Stomach (tissue), 8 donors: ENCODE measurements at regions not wholly inside any gene's neighbourhood (a gene's known extent, or its start where the extent isn't known, plus 50 kb on each side); places are given as distances from the start of the nearest gene placed in this dataset.

Experiments used
- DNase-seq, 2 donors: peaks; one replicate each; pipeline versions ENCODE4 v3.0.0 to v3.0.0-alpha.2; 2013 to 2019
- H3K27ac ChIP-seq, 5 donors: fragments of 200-600 bp in 4 of 5; sonication (generic) in 4 of 5; one replicate each; pipeline ENCODE4 v1.5.1; 2013 to 2019; ENCODE audit warnings: mild to moderate bottlenecking in 1 of 5, moderate library complexity in 1 of 5
- H3K27me3 ChIP-seq, 3 donors: fragments of 200-600 bp; sonication (generic); one replicate each; pipeline ENCODE4 v1.5.1; 2017 to 2019; ENCODE audit warnings: mixed run types in 1 of 3
- H3K36me3 ChIP-seq, 4 donors: fragments of 200-600 bp; sonication (generic); 1 replicate in 3 of 4; 2 replicates in 1 of 4; pipeline ENCODE4 v1.5.1; 2016 to 2019
- H3K4me1 ChIP-seq, 4 donors: fragments of 200-600 bp; sonication (generic); one replicate each; pipeline ENCODE4 v1.5.1; 2016 to 2019
- H3K4me3 ChIP-seq, 4 donors: fragments of 200-600 bp; sonication (generic) in 3 of 4; one replicate each; pipeline ENCODE4 v1.5.1; 2016 to 2019; ENCODE audit warnings: mild to moderate bottlenecking in 1 of 4
- H3K9me3 ChIP-seq, 4 donors: fragments of 200-600 bp; sonication (generic); one replicate each; pipeline ENCODE4 v1.5.1; 2016 to 2019
- EP300 ChIP-seq: sonication (generic); formaldehyde crosslinking; IDR thresholded peaks from one replicate; pipeline ENCODE4 v1.6.1; 2017; ENCODE audit warnings: antibody characterized with exemption
- POLR2A ChIP-seq, 4 donors: fragments of 450-650 bp; IDR thresholded peaks; one replicate each; pipeline ENCODE4 v1.6.1; 2016; ENCODE audit warnings: antibody characterized with exemption in 4 of 4, control low read depth in 2 of 4, mild to moderate bottlenecking in 1 of 4, moderate library complexity in 1 of 4
- POLR2AphosphoS5 ChIP-seq, 3 donors: sonication (generic); formaldehyde crosslinking; IDR thresholded peaks; one replicate each; pipeline ENCODE4 v1.6.1; 2016; ENCODE audit warnings: antibody characterized with exemption in 3 of 3
- WGBS, 5 donors: extraction: QIAGEN DNeasy Blood & Tissue Kit in 3 of 5; methylation state at CpG; one replicate each; pipeline versions ENCODE4 v1.1.5 to v1.1.7; 2013 to 2018; 5-methylcytosine and 5-hydroxymethylcytosine counted together
- intact Hi-C: fragments of 100-400 bp; cut with DNase I; formaldehyde crosslinking; loops from one replicate; pipeline ENCODE4 v1.15.1; 2023; ENCODE audit warnings: low total_unique reads
- TF ChIP-seq, protein P1 (sequence below), 7 experiments: fragments of 450-650 bp in 4 of 7; fragments of 200-600 bp in 3 of 7; sonication (generic) in 3 of 7; IDR thresholded peaks; one replicate each; pipeline ENCODE4 v1.5.1; 2016 to 2019; ENCODE audit warnings: antibody characterized with exemption in 7 of 7, control low read depth in 2 of 7, mild to moderate bottlenecking in 1 of 7
- donor health status: healthy with polysubstance abuse.
- donor health status: Bipolar disorder and iron deficiency.
- donor health status: healthy.

DNA sequence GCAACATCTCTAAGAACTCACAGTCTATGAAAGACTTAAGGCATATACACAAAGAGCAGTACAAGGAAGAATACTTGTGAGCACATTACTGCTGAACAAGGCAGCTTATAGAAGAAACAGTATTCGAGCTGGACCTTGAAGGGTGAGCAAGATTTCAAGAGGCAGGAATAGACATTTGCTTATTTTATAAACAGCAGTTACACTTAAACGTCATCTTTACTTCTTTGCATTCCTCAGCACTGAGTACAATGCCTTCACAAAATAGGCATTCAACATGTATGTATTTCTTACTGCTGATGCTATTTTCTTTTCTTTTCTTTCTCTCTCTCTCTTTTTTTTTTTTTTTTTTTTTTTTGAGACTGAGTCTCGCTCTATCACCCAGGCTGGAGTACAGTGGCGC, 205.8 kb downstream of the ZIC4 start:
- no peak overlapping the region for H3K27ac ChIP-seq
- DNase-seq: no peak
- no peaks in the 10 kb centered on the region for H3K27me3 ChIP-seq
- 69 to 80% (median 76%) methylated on average over 4 of the region's 4 CpGs for WGBS, 5 donors
- H3K9me3 ChIP-seq: no peaks in the 10 kb centered on the region
- no peaks in the 10 kb centered on the region for H3K4me1 ChIP-seq
- no peaks in the 10 kb centered on the region for H3K36me3 ChIP-seq
- intact Hi-C loops: no loop called here
- no peak overlapping the region for H3K4me3 ChIP-seq
- TF ChIP-seq, protein P1, sequence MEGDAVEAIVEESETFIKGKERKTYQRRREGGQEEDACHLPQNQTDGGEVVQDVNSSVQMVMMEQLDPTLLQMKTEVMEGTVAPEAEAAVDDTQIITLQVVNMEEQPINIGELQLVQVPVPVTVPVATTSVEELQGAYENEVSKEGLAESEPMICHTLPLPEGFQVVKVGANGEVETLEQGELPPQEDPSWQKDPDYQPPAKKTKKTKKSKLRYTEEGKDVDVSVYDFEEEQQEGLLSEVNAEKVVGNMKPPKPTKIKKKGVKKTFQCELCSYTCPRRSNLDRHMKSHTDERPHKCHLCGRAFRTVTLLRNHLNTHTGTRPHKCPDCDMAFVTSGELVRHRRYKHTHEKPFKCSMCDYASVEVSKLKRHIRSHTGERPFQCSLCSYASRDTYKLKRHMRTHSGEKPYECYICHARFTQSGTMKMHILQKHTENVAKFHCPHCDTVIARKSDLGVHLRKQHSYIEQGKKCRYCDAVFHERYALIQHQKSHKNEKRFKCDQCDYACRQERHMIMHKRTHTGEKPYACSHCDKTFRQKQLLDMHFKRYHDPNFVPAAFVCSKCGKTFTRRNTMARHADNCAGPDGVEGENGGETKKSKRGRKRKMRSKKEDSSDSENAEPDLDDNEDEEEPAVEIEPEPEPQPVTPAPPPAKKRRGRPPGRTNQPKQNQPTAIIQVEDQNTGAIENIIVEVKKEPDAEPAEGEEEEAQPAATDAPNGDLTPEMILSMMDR (IDR thresholded peaks at IDR 0.05): no peak
- no peak for TF ChIP-seq POLR2A (IDR thresholded peaks at IDR 0.05)
- TF ChIP-seq EP300: no peak
- no peak for TF ChIP-seq POLR2AphosphoS5 (IDR thresholded peaks at IDR 0.05)

DNA sequence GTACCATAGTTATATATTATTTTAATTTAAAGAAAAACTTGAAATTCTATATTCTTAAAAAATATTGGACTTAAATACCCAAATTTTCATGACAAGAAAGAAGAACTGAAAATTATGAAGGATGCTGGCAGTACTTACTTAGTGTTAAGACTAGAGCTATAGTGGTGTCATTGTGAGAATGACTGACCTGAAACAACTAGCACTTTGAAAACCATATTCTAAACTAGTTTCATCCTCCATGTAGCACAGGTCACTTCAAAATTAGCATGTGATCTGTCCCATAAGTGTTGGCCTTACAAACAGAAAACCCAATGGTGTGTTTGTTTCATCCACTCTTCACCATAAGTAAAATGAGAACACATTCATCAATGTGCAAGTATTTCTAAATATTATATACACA, 208.6 kb downstream of the ZIC4 start:
- Histone ChIP-seq H3K27me3 (no peaks in the 10 kb centered on the region), H3K9me3 (no peaks in the 10 kb centered on the region), H3K27ac (no peak overlapping the region), H3K4me3 (no peak overlapping the region), H3K4me1 (no peaks in the 10 kb centered on the region), H3K36me3 (no peaks in the 10 kb centered on the region)
- DNase-seq: no peak
- intact Hi-C loops: no loop called here
- no peak for TF ChIP-seq POLR2A (IDR thresholded peaks at IDR 0.05)

DNA sequence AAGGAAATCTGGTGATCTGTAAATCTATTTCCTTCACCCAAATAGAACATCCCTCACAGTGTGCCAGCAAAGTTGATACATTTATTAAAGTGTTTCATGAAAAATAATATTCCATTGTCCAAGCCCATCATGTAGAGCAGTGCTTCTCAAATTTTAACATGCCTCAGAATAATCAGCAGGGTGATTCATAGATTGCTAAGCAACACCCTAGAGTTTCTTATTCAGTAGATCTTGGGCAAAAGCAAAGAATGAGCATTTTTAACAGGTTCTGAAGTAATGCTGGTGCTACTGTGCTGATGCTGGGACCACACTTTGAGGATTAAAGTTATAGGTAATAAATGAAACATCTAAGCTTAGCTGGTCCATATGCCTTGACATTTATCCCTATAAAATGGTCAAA, 210.5 kb downstream of the ZIC4 start:
- Histone ChIP-seq H3K4me3 (no peak overlapping the region), H3K27me3 (no peaks in the 10 kb centered on the region), H3K36me3 (no peaks in the 10 kb centered on the region), H3K27ac (no peak overlapping the region), H3K4me1 (no peaks in the 10 kb centered on the region), H3K9me3 (no peaks in the 10 kb centered on the region)
- DNase-seq: no peak
- intact Hi-C loops: no loop called here
- TF ChIP-seq EP300 (no peak), POLR2AphosphoS5 (IDR thresholded peaks at IDR 0.05) (no peak), POLR2A (IDR thresholded peaks at IDR 0.05) (no peak)
- TF ChIP-seq, protein P1 (IDR thresholded peaks at IDR 0.05): no peak

DNA sequence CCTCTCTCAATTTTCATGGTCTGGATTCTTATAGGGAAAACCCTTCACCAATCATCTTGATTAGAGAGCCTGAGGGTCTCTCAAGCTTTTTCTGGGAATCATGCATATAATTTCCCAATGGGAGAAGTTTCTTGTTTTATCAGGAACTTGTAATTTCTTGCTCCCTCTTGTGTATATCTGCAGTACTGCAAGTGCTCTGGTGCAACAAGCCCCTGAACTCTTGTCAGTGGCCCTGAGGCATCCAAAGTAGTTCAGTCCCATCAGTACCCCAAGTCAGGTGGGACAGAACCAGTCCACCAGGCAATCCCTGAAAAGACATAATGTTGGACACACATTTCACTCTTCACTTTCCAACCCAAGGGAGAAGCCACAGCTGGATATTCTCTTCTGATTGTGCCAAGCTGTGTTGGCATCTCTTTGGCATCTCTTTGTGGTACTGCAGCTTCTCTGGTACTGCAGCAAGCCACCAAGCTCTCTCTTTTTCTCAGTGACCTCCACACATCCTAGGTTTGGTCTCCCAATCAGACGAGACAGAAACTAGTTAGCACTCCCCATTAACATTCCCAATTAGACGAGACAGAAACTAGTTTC, 214.5 kb downstream of the ZIC4 start:
- H3K27me3 ChIP-seq: no peaks in the 10 kb centered on the region
- no peaks in the 10 kb centered on the region for H3K9me3 ChIP-seq
- intact Hi-C loops: no loop called here
- no peak overlapping the region for H3K27ac ChIP-seq
- DNase-seq: peak in 1 of 2 donors; percentile 62
- no peak overlapping the region for H3K4me3 ChIP-seq
- H3K4me1 ChIP-seq: no peaks in the 10 kb centered on the region
- WGBS, 5 donors: 50 to 73% (median 67%) methylated on average over 2 of the region's 2 CpGs
- no peaks in the 10 kb centered on the region for H3K36me3 ChIP-seq
- TF ChIP-seq POLR2AphosphoS5 (IDR thresholded peaks at IDR 0.05): no peak
- TF ChIP-seq, protein P1 (IDR thresholded peaks at IDR 0.05): peak in 5 of 7 experiments; percentile 11 to 72 (median 50)

DNA sequence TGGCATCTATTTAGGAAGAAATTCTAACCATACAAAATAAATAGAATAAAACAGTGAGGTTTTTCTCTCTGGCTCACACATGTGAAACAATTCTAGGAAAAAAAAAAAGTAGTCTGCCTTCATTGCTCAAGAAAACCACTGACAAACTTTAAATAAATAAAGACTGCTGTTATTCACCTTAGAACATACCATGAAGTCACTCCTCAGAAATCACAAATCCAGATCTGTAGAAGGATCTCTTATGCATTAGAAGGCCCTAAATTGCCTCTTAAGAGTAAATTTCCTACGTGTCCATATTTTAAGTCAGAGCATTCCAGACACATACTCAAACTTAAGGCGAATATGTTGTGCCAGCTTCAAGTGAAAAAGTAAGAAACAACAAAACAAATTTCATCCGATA, 217.3 kb downstream of the ZIC4 start:
- no peaks in the 10 kb centered on the region for H3K9me3 ChIP-seq
- no peak overlapping the region for H3K27ac ChIP-seq
- H3K36me3 ChIP-seq: no peaks in the 10 kb centered on the region
- intact Hi-C loops: no loop called here
- DNase-seq: no peak
- TF ChIP-seq POLR2A (IDR thresholded peaks at IDR 0.05) (no peak), POLR2AphosphoS5 (IDR thresholded peaks at IDR 0.05) (no peak), EP300 (no peak)
- TF ChIP-seq, protein P1 (IDR thresholded peaks at IDR 0.05): no peak
- no peak overlapping the region for H3K4me3 ChIP-seq
- H3K4me1 ChIP-seq: no peaks in the 10 kb centered on the region
- H3K27me3 ChIP-seq: no peaks in the 10 kb centered on the region
- 49 to 82% (median 59%) methylated on average over 3 of the region's 3 CpGs for WGBS, 5 donors
